BJ (cell line): ENCODE measurements at regions not wholly inside any gene's neighbourhood (a gene's known extent, or its start where the extent isn't known, plus 50 kb on each side); places are given as distances from the start of the nearest gene placed in this dataset.

Source experiments
- CTCF ChIA-PET: fragments of 350-600 bp; formaldehyde crosslinking; extraction: SDS; loops from one replicate; lab custom pipeline; 2021; ENCODE audit warnings: antibody characterized with exemption, inconsistent platforms; lab: Yijun Ruan, JAX
- POLR2A ChIA-PET: fragments of 300-600 bp; sonication (Branson Sonifier 250); formaldehyde crosslinking; extraction: SDS; loops from one replicate; lab custom pipeline; 2021; ENCODE audit warnings: antibody characterized with exemption; lab: Charles Lee
- DNase-seq: peaks from one replicate; pipeline ENCODE4 v3.0.0-alpha.2; 2011; ENCODE audit warnings: low read depth
- H3K27me3 ChIP-seq: 2 replicates; pipeline ENCODE4 v1.6.0; 2011; ENCODE audit warnings: low read length; ENCODE audit not compliant: control insufficient read depth, insufficient read depth
- H3K36me3 ChIP-seq: 2 replicates; pipeline ENCODE4 v1.5.1; 2011; ENCODE audit warnings: low read length; ENCODE audit not compliant: control insufficient read depth, insufficient read depth
- H3K4me3 ChIP-seq: 2 replicates; pipeline ENCODE4 v1.5.1; 2011; ENCODE audit warnings: low read depth, mild to moderate bottlenecking, control low read depth, low read length
- TF ChIP-seq, protein P1 (sequence below): IDR thresholded peaks from 2 replicates; pipeline ENCODE4 v1.5.1; 2011; ENCODE audit warnings: low read depth, mild to moderate bottlenecking, control low read depth, inconsistent platforms, low read length, moderate library complexity; ENCODE audit not compliant: insufficient read depth

GRCh38 chr21:17712887-17713286 is 100.2 kb upstream of the BTG3 start:
- TF ChIP-seq, protein P1, sequence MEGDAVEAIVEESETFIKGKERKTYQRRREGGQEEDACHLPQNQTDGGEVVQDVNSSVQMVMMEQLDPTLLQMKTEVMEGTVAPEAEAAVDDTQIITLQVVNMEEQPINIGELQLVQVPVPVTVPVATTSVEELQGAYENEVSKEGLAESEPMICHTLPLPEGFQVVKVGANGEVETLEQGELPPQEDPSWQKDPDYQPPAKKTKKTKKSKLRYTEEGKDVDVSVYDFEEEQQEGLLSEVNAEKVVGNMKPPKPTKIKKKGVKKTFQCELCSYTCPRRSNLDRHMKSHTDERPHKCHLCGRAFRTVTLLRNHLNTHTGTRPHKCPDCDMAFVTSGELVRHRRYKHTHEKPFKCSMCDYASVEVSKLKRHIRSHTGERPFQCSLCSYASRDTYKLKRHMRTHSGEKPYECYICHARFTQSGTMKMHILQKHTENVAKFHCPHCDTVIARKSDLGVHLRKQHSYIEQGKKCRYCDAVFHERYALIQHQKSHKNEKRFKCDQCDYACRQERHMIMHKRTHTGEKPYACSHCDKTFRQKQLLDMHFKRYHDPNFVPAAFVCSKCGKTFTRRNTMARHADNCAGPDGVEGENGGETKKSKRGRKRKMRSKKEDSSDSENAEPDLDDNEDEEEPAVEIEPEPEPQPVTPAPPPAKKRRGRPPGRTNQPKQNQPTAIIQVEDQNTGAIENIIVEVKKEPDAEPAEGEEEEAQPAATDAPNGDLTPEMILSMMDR: no peak
- ChIA-PET CTCF (no interaction called here), POLR2A (no interaction called here)
- DNase-seq: no peak
- Histone ChIP-seq H3K4me3 (no peak overlapping the region), H3K27me3 (no peaks in the 10 kb centered on the region), H3K36me3 (no peaks in the 10 kb centered on the region)

GRCh38 chr21:17711896-17712295 is 99.2 kb upstream of the BTG3 start:
- ChIA-PET CTCF (no interaction called here), POLR2A (no interaction called here)
- no peaks in the 10 kb centered on the region for H3K27me3 ChIP-seq
- TF ChIP-seq, protein P1: no peak
- DNase-seq: no peak
- no peak overlapping the region for H3K4me3 ChIP-seq
- H3K36me3 ChIP-seq: no peaks in the 10 kb centered on the region

DNA sequence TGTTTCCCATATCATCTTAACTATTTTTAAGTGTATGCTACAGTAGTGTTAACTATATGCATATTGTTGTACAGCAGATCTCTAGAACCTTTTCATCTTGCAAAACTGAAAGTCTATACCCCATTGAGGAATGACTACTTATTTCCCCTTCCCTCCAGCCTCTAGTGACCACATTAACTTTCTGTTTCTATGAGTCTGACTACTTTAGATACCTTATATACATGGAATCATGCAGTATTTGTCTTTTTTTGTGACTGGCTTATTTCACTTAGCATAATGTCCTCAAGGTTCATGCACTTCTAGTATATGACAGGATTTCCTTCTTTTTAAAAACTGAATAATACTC is 96.5 kb upstream of the BTG3 start:
- POLR2A ChIA-PET: no interaction called here
- TF ChIP-seq, protein P1: no peak
- Histone ChIP-seq H3K36me3 (no peaks in the 10 kb centered on the region), H3K27me3 (no peaks in the 10 kb centered on the region), H3K4me3 (no peak overlapping the region)
- DNase-seq: no peak
- CTCF ChIA-PET: no interaction called here

GRCh38 chr21:17708522-17709265 is 96.0 kb upstream of the BTG3 start:
- CTCF ChIA-PET: interaction anchor here (0.6 kb wide), 1 partner anchor 54 kb away, joined by 3 read pairs; no protein-coding TSS in a partner anchor
- no peak for DNase-seq
- TF ChIP-seq, protein P1: no peak

GRCh38 chr21:17699524-17700189 is 87.0 kb upstream of the BTG3 start:
- Histone ChIP-seq H3K4me3 (no peak overlapping the region), H3K27me3 (no peaks in the 10 kb centered on the region), H3K36me3 (no peaks in the 10 kb centered on the region)
- ChIA-PET CTCF (no interaction called here), POLR2A (no interaction called here)
- DNase-seq: no peak
- TF ChIP-seq, protein P1: no peak

More at GRCh38 chr21:17708522-17709265, 96.0 kb upstream of the BTG3 start:
- no peak overlapping the region for H3K4me3 ChIP-seq
- POLR2A ChIA-PET: no interaction called here
- H3K27me3 ChIP-seq: no peaks in the 10 kb centered on the region
- no peaks in the 10 kb centered on the region for H3K36me3 ChIP-seq
